Fibroblast of upper back skin (primary cell): ENCODE measurements at regions not wholly inside any gene's neighbourhood (a gene's known extent, or its start where the extent isn't known, plus 50 kb on each side); places are given as distances from the start of the nearest gene placed in this dataset.
A peak's percentile ranks its signal among the peaks of the same experiment; 100 is the strongest.
"Not testable (repeated sequence)": the region's sequence is repeated elsewhere in the genome, so short reads cannot be mapped to it uniquely, and the experiment has no call there.

Source experiments
- DNase-seq: peaks from one replicate; pipeline ENCODE4 v3.0.0-alpha.2; 2013

DNA sequence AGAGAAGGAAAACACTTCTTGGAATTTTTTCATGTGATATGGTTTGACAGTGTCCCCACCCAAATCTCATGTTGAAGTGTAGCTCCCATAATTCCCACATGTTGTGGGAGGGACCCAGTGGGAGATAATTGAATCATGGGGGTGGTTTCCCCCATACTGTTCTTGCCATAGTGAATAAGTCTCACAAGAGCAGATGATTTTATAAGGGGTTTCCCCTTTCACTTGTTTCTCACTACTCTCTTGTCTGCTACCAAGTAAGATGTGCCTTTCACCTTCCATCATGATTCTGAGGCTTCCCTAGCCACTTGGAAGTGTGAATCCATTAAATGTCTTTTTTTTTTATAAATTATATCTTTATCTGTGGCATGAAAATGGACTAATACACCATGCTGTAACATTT lies 250.7 kb downstream of the LPIN1 start:
- DNase-seq, result no peak

DNA sequence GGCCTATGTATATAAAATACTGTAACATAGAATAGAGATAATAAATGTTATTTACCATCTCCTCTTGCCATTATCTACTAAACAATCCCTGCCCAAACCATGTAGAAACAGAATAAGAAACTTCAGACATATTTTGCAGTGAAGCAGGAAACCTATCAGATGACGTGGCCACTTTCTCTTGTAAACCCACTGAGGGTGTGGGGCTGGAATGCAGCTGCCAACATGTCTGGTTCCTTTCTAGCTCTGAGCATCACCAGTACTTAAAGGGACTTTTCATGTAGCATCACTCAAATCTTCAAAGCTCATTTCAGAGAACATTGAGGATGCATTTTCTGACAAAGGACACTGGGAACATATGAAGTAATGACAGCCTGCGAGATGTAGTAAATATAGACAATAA lies 251.8 kb downstream of the LPIN1 start:
- DNase-seq, result peak; percentile 67

DNA sequence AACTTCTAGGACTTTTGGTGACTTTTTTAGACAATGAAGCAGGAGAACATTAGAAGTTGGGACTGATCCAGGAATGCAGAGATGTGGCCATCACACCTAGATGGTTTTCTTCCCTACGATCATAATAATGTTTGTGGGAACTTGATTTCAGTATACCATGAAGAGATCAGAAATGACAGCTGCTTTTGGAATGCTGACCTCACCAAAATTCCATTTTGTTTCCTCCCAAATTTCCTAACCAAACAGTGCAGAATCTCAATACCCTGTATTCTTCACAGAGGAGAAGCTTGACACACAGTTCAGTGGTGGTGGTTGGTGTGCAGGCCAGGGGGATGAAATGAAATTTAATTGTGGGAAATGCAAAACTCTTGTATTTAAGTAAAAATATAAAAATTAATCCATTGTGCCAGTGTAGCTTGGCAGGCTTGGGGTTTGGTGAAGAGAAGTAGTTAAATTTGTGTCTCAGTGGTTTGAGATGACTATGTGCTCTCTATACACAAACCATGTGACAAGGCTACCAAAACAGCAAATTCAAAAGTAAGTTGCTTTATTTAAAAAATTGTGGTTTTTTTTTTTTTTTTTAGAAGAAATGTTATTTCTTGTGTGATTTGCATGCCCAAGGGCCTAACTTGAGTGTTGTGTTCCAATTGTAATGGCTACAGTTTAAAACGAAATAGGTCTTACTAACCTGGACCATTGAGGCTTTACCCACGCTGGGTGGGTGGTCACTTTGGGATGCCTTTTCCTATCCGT lies 252.4 kb downstream of the LPIN1 start:
- DNase-seq, result peak; percentile 70

DNA sequence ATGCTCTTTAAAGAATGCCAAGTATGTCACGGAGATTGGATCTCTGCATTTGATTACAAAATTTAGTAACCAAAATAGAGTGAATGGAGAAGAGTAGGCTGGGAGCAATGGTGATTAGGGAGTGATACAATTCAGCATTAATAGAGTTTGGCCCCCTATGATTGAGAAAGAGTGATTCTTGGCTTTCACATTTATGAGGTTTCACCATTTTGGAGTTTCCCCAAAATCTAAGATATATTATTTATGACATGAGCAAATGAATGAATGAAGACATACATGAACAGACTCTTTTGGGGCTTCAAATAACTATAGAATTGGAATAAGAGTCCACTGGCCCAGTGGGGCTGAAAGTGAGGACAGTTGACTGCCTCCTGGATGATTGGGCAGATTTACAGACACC lies 255.2 kb downstream of the LPIN1 start:
- no peak for DNase-seq

DNA sequence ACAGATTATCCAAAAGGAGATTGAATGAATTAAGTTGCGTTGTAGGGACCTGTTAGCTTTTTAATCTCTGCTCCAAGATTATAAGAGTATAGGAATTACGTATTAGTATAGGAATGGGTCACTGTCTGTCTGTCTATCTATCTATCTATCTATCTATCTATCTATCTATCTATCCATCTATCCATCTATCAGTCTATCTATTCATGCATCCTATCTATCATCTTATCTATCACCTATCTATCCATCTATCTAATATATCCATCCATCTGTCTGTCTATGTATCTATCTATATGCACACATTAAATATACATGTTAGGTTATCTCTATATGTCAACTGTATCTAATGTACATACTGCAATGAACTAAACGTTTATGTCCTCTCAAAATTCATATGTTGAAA lies 255.8 kb downstream of the LPIN1 start:
- no peak for DNase-seq

DNA sequence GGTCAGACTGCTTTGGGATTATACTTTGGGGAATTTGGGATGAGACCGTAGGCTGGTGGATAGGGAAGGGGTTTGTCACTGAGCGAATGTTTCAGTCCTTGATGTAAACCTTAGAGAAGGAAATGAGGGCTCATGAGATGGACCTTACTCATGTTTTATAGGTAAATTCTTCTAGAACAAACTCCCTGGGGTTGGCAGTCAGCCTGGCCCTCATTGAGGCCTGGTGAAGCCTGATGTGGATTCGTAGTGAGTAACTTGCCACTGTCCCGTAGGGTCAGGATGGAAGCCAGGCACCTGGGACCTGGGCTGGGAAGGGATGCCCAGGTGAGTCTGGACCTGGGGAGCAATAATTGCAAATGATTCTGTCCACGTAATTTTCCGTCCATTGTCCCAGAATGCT lies 258.3 kb downstream of the LPIN1 start:
- DNase-seq, result no peak

DNA sequence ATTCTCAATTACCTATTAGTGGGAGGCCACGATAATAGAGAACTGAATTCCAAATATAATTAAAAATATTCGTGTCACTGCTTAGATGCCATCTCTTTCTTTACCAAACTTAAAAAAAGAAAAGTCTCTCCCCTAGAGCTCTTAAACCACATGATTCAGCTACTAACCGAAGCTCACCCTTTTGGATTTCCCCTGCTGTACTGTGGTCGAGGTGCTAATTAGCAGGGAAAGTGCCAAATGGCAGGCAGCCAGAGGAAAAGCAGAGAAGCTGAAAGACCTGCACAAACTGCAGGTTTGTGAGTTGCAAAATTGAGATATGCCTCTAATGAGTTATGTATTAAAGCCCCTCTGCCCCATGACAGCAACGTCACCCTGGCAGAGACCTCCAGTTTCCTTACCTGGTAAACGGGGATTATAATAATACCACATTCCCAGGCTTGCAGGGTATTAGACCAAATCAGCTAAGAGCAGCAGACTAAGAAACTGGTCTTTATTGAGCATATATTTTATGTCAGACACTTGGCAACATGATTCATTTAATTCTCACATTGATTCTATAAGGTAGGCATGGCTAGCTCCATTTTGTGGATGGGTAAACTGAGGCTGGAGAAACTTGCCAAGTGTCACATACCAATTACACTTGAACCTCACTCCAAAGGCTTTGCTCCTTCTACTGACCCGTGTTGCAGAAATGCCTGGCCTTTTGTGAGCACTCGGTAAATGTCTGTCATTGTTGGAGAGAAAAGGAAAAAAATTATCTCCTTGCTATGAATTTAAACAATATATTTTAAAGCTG lies 259.7 kb downstream of the LPIN1 start:
- peak; percentile 83 for DNase-seq

DNA sequence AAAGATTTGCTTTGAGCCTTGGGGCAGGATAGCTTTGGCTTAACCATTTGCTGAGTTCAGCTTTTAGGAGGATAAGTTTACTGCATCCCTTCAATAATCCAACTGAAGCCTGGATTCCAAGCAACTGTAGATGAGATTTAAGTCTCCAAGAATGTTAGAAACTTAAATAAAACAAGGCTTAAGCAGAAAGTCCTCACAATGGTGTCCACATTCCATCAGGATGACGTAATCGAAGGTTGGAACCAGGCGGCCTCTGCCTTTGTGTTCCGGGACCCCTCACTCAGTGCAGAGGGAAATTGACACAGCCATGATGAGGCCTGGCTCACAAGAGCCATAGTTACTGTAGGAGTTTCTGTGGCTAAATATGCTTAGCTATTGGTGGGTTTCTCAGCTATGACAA lies 260.4 kb downstream of the LPIN1 start:
- DNase-seq, result peak; percentile 60

DNA sequence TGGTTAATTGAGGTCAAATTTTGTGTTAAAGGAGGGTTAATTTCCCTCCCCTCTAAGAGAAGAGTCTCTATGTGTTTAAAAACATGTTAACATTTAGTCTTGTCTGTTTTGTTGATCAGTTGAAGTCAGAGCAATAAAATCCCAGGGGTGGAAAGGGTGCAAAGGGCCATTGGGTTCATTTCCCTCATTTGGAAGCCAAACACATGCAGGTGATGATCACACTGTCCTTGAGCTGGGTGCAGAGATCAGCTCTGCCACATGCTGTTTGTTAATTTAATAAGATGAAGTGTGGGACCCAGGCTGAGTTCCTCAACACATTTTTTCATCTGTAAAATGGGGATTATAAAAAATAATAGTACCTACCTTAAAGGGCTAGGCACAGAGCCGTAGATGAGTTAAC lies 260.9 kb downstream of the LPIN1 start:
- DNase-seq, result no peak

DNA sequence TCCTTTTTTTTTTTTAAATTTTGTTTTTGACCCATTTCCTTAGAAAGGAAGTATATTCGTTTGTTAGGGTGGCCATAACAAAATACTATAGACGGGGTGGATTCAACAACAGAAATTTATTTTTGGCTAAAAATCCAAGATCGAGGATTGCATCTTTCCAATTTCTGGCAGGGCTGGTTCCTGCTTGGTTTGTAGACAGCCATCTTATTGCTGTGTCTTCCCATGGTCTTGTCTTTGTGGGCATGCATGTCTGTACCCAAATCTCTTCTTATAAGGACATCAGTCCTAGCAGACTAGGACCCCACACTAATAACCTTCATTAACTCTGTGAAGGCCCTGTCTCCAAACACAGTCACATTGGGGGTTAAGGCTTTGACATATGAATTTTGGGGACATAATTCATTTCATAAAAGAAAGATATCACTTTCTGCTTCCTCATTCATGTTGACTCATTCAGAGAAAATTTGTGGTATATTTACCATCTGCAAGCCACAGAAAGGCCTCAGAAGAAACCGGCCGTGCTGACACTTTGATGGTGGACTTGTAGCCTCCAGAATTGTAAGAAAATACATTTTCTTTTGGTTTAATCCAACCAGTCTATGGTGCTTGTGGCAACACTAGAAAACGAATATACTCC lies 262.1 kb downstream of the LPIN1 start:
- peak; percentile 62 for DNase-seq

DNA sequence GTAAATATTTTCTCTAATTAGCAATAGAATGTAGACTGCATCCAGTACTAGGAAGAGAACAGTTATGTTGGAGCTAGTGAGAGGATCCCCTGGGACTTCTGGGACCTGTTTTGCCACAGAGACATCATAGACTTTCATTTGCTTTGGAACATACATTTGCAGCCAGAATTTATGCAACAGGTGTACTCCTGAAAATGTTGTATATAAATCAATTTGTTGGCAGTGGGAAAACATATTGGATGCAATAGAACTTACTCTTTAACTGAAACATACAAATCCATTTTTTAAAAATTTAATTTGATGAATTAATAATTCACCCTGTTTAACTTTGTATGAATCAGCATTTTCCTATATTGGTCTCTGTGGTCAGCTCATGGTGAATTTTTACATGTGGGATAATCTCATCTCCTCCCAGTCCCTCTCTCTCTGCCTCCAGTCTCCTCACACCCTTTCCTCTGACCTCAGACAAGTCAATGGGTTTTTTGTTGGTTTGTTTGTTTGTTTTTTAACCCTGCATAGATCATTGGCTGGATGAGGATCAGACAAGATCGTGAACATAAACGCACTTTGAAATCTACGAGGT lies 263.0 kb downstream of the LPIN1 start:
- DNase-seq, result no peak

DNA sequence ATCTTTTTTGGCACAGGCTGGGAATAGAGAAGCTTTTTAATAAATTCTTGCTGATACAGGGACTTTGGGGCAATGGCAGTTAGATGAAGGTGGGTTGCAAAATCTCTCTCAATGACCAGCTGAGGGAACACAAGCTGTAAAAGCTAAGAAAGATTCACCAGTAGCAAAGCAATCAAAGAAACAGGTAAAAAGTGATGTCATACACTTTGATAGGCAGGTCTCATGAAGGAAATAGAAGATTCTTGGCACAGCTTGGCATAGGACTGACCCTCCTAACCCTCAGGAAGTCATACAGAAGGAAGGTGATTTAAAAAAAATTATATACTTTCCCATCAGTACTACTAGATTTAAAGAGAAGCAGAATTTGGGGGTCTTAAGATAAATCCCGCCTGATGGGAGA lies 263.6 kb downstream of the LPIN1 start:
- DNase-seq, result no peak

DNA sequence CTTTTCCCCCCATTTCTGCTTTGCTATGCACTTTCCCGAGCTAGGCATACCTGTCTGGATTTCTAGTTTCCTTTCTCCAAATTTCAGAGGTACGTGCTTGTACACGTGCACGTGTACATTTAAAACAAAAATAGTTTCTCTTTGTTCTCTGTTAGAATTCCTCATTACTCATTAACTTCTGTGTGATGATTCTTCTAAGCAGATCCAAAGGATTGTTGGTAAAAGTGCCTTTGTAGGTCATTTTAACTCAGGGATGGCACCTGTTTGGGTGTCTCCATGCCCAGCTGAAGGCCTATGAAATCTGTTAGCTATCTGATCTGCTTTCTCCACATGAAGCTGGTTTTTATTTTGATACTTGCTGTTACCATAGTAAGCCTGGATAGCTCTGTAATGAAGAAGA lies 264.3 kb downstream of the LPIN1 start:
- no peak for DNase-seq

DNA sequence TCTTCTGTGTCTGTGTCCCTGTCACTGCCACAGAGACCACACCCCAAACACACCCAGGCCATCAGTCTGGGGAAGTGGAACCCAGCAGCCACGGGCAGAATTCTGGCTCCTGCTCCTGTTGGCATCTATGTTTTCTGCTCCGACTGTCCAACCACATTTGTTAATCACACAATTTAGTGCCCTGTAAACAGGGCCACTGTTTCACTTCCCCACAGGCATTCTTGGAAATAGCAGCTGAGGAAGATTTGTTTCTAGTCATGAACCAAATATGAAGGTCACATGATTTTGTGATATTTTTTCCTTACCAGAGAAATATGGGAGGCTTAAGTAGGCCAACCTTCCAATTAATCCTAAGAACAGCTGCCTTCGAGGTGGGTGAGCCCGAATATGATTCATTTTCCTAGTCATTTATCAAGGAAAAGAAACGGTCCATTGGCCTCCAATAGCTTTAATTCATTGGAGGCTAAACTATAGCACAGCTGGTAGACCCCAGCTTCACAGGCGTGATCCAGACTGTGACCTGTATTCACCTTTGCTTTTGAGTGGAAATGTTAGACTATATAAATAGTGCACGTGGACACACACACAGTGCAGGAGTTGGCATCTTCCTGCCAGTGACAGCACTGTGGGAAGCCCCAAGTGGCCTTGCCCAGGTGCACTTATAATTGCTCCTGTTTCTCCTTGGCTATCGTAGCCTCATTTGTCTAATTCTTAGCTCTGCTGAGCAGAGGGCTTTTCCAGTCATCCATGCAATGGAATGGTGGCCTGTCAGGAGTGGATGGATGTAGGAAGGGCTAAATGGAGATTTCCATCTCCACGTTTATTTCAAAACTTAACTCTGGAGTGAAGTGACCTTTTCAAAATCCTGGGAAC lies 267.9 kb downstream of the LPIN1 start:
- DNase-seq, result peak; percentile 78

DNA sequence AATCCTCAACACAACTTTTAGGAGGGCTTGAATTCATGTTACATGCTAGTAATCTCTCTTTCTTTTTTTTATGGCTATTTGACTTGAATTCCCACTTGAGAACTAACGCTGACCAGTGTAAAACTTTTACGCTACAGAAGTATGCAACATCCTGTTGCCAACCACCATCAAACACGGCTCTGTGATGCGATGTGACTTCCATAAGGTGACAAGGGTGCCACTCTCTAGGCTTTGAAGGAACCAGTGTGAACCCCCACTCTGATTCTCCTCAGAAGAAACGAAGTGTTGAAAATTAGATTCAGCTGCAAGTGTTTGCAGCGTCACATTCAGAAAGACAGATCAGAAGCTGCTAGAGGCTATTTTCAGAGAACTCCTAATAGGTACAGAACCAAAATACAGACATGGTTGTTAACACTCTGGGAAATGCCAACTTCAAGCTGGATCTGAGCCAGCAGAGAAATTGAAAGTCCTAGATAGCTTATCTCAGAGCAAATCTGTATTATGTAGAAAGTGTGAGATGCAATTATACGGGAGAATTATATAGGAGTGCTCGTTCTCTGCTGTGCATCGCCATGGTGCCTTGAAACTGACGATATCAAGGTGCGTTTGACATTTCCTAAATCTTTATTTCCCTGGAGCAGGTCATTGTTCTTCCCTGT lies 271.2 kb downstream of the LPIN1 start:
- no peak for DNase-seq

DNA sequence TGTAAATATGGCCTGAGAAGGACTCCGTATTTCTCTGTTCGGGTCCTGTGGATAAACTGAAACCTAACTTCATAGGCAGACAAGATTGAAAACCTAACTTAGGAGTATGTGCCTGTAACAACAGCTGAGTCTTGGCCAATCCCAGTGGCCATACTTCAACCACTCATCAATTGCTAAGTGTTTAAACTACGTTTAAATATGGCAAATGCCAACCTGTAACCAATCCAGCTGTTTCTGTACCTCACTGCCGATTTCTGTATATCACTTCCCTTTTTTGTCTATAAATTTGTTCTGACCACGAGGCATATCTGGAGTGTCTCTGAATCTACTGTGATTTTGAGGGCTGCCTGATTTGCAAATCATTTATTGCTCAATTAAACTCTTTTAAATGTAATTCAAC lies 272.3 kb downstream of the LPIN1 start:
- DNase-seq, result not testable (repeated sequence)

DNA sequence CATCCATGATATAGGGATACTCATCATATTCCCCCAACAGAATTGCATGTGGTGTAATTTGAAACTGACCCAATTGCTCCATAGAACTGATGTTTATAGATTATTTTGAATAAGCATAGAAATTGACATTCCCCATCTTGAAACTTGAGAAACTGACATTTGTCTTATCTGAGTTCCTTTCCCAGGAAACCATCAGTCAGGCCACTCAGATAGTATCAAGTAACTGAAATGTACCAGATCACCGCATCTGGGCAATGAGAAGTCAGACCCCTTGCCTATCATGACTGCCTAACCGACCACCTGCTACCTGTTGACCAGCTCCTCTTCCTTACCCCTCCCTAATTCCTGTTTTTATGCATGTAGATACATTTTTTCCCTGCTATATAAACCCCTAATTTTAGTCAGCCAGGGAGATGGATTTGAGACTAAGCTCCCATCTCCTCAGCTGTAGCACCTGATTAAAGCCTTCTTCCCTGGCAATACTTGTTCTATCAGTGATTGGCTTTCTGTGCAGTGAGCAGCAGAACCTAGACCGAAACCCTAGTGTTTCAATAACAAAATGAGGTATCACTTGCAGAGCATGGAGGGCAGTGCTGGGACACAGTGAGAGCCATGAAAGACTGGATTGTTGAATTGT lies 274.5 kb downstream of the LPIN1 start:
- DNase-seq, result no peak

DNA sequence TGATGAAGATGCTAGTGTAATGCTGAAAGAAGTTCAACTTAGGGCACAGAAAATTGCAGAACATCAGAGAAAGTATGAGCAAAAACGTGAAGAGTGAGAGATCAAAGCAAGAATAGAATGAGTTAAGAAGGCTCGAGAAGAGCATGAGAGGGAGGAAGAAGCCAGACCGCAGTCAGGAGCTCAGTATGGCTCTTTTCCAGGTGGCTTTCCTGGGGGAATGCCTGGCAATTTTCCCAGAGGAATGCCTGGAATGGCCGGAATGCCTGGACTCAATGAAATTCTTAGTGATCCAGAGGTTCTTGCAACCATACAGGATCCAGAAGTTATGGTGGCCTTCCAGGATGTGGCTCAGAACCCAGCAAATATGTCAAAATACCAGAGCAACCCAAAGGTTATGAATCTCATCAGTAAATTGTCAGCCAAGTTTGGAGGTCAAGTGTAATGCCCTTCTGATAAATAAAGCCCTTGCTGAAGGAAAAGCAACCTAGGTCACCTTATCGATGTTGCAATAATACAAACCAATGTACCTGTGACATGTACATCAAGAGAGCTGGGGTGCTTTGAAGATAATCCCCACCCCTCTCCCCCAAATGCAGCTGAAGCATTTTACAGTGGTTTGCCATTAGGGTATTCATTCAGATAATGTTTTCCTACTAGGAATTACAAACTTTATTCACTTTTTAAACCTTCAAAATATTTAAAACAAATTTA lies 277.9 kb downstream of the LPIN1 start:
- DNase-seq, result peak; percentile 96

DNA sequence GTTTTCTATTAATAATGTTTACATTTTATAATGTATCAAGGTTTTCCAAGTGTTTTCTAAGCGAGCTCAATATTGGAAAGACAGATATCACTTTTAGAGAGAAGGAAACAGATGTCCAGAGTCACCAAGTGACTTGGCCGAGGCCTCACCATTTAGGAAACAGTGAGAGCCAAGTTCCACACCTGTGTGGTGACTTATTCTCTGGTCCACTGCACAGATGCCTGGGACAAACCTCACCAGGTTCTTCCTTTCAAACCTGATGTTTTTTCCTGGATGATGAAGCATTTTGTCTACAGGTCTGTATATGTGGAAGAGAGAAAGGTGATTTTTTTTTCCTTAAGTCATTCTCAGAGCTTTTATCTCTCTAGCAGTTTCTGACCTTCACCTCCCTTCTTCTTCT lies 280.7 kb downstream of the LPIN1 start:
- DNase-seq, result no peak

DNA sequence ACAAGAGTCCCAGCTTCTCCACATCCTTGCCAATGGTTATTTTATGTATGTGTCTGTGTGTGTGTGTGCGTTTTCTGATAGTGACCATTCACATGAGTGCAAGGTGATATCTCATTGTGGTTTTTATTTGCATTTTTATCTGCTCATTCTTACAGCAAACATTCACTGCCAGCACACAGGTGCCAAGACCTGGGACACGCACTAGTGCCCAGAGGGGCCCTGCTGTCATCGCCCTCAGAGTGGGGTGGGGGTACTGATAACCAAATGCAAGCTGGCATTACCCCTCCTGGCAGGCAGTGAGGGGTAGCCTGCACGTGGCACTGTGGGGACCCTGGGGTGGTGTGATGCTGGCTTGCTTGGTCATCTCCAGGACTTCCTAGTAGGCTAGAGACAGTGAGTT lies 285.4 kb downstream of the LPIN1 start:
- no peak for DNase-seq

DNA sequence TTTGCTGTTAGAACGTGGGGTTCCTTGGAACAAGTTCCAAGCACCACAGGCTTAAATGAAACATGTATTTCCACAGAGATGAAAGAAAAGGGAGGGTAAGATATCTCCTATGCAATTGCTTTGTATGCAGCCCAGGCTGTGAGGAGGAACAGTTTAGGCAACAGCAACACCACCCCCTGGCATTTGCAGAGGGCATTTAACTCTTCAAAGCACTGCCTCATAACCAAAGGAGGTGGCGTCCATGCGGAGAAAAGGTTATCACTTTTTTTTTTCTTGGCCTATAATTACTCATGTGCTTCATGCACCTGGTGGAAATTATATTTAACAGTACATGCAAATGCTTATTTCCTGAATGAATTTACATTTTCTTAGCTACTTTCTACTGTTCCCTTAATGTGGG lies 286.0 kb downstream of the LPIN1 start:
- DNase-seq, result no peak
